RCC 7860 (cell line): ENCODE measurements at regions not wholly inside any gene's neighbourhood (a gene's known extent, or its start where the extent isn't known, plus 50 kb on each side); places are given as distances from the start of the nearest gene placed in this dataset.
"Not testable (repeated sequence)": the region's sequence is repeated elsewhere in the genome, so short reads cannot be mapped to it uniquely, and the experiment has no call there.

Experiments used
- DNase-seq: peaks from one replicate; pipeline ENCODE4 v3.0.0-alpha.2; 2015; ENCODE audit warnings: low spot score
- FAIRE-seq: peaks from 2 replicates; lab custom pipeline; 2012; peaks lifted over from hg19 to GRCh38; lab: Jason Lieb, UNC

DNA sequence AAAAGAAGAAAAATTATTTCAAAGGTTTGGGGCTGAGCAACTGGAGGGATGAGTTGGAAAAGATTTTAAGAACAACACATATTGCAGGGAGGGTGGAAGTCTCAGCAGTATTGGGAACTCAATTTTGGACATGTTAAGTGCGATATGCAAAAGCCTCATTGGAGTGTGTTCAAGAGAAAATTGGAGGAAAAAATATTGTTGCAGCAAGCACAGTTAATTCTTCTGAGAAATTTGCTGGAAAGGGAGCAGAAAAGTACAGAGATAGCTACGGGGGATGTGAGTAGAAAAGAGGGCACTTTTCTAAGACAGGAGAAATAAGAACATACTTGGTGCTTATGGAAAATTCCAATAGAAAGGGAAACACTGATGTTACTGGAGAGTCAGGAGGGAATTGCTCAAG is 59.8 kb upstream of the MAGI2 start:
- DNase-seq = no peak
- no peak for FAIRE-seq

DNA sequence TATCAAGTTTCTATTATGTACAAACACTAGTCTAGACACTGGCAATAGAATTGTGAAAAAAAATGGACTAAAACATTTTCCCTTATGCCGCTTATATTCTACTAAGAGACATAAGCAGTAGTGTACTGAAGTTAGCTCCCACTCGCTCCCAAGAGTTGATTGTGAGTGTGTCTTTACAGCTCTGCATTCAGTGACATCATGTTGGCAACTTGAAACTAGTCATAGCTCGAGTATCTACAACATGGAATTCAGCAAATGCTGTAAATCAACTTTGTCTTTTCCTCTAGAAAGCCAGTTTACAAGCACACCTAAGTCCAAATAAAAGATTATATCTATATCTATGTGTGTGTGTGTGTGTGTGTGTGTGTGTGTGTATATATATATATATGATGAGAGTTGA is 58.8 kb upstream of the MAGI2 start:
- DNase-seq = no peak
- FAIRE-seq = no peak

DNA sequence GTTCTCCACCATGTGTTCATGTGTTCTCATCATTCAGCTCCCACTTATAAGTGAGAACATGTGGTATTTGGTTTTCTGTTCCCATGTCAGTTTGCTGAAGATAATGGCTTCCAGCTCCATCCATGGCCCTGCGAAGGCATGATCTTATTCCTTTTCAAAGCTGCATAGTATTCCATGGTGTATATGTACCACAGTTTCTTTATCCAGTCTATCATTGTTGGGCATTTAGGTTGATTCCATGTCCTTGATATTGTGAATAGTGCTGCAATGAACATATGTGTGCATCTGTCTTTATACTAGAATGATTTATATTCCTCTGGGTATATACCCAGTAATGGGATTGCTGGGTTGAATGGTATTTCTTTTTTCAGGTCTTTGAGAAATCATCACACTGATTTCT is 57.6 kb upstream of the MAGI2 start:
- not testable (repeated sequence) for FAIRE-seq, DNase-seq

DNA sequence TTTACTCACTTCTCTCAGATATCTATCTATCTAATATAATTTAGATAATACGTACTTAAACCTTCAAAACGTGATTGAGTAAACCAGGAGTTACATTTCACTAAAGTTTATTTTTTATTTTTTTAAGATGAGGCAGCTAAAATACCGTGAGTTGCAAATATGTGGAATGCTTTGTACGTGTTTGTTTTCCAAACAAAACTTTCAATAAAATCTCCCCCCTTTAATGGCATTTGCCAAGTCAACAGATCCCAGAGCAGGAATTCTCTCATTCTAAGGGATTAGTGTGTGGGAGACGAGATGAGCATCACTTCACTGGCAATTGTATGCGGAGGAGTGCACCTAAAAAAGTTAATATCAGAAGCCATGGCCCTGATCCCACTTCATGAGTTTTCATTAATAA is 53.7 kb upstream of the MAGI2 start:
- peak; percentile 29 for DNase-seq

DNA sequence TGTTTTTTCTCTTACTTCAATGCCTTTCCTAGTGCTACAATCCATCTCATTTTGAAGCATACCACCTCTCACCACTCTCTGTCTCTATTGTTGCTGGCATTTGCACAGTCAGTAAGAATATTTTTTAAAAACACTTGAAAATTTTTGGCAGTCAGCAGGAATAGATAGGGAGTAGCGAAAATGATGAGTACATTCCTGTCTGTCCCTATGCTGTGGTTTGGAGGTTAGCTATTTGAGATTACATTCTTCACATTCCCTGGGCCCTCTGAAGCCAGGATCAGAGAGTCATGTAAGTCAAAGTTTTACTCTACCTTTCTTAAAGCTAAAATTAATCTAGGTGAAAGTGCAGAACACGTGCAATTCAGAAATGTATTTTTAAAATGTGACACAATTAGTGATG is 53.0 kb upstream of the MAGI2 start:
- peak; percentile 91 for DNase-seq
- FAIRE-seq = peak; percentile 97

More for the DNA sequence above, 53.7 kb upstream of the MAGI2 start:
- FAIRE-seq = no peak

DNA sequence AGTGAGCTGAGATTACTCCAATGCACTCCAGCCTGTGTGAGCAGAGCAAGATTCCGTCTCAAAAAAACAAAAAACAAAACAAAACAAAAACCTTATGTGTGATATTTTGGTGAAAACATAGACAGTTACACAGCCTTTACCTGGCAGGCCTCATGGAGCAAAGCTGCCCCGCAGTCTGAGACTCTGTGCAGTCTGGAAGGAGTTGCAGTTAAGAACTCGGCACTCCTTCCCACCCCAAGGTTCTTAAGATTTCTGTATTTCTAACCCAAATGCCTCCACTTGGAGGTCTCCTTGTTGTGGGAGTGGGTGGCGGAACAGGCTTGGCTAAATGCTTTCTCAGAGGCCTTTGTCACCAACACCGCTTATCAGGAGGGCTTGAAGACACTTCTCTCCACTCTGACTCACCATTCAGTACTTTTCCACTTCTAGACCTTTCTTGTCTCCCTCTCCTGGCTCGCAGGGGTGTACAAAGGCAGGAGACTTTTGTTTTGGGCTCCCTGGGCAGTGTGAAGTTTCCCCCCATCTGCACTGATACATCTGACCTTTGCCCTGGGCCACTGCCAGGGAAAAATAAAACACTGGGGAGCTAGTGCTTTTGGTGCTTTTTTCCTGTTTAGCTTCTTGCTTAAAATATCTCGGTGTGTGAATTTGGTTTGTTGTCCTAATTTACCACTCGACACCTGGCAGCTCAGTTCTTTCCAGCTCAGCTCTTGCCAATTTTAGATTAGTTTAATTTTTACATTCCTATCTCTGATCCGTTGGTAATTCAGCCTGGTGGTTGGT is 51.3 kb upstream of the MAGI2 start:
- FAIRE-seq = no peak
- DNase-seq = peak; percentile 33
